Chondrocyte (in vitro differentiated cells): ENCODE measurements at regions not wholly inside any gene's neighbourhood (a gene's known extent, or its start where the extent isn't known, plus 50 kb on each side); places are given as distances from the start of the nearest gene placed in this dataset.

Experiments
- DNase-seq: peaks from one replicate; pipeline ENCODE4 v3.0.0; 2021; ENCODE audit warnings: mixed read lengths, low spot score
- H3K27ac Mint-ChIP-seq: one replicate; pipeline ENCODE4 v1.8.0; 2021; ENCODE audit warnings: mild to moderate bottlenecking, moderate library complexity, mixed read lengths; ENCODE audit not compliant: unreplicated experiment
- H3K27me3 Mint-ChIP-seq: 2 replicates; pipeline ENCODE4 v1.8.0; 2021; ENCODE audit warnings: low read depth, mixed read lengths
- H3K36me3 Mint-ChIP-seq: 2 replicates; pipeline ENCODE4 v1.8.0; 2021; ENCODE audit warnings: low read depth, mixed read lengths
- H3K4me1 Mint-ChIP-seq: 2 replicates; pipeline ENCODE4 v1.8.0; 2021; ENCODE audit warnings: low read depth, mild to moderate bottlenecking, mixed read lengths
- H3K4me3 Mint-ChIP-seq: one replicate; pipeline ENCODE4 v1.8.0; 2021; ENCODE audit warnings: mild to moderate bottlenecking, moderate library complexity, mixed read lengths; ENCODE audit not compliant: unreplicated experiment
- H3K9me3 Mint-ChIP-seq: 2 replicates; pipeline ENCODE4 v1.8.0; 2021; ENCODE audit warnings: low read depth, mixed read lengths
- CTCF ChIP-seq: fragments of 200-600 bp; sonication (generic); IDR thresholded peaks from 2 replicates; pipeline ENCODE4 v1.5.0; 2021; ENCODE audit warnings: antibody characterized with exemption, mild to moderate bottlenecking, moderate library complexity

GRCh38 chr2:176500901-176501300, 231.7 kb downstream of the MTX2 start:
- Mint-ChIP-seq H3K36me3 (no peaks in the 10 kb centered on the region), H3K4me3 (no peak overlapping the region), H3K4me1 (no peaks in the 10 kb centered on the region), H3K9me3 (no peaks in the 10 kb centered on the region), H3K27ac (no peak overlapping the region), H3K27me3 (peaks cover 40% of the 10 kb centered on the region)
- no peak for TF ChIP-seq CTCF
- DNase-seq = no peak

GRCh38 chr2:176501617-176502016, 232.4 kb downstream of the MTX2 start:
- TF ChIP-seq CTCF = no peak
- no peak overlapping the region for H3K27ac Mint-ChIP-seq
- no peak overlapping the region for H3K4me3 Mint-ChIP-seq
- no peaks in the 10 kb centered on the region for H3K4me1 Mint-ChIP-seq
- DNase-seq = no peak
- peaks cover 36% of the 10 kb centered on the region for H3K27me3 Mint-ChIP-seq
- H3K9me3 Mint-ChIP-seq = no peaks in the 10 kb centered on the region
- no peaks in the 10 kb centered on the region for H3K36me3 Mint-ChIP-seq

GRCh38 chr2:176502619-176503018, 233.4 kb downstream of the MTX2 start:
- peaks cover 36% of the 10 kb centered on the region for H3K27me3 Mint-ChIP-seq

GRCh38 chr2:176503776-176504175, 234.5 kb downstream of the MTX2 start:
- Mint-ChIP-seq H3K36me3 (no peaks in the 10 kb centered on the region), H3K4me3 (no peak overlapping the region), H3K9me3 (no peaks in the 10 kb centered on the region), H3K4me1 (no peaks in the 10 kb centered on the region), H3K27me3 (peaks cover 37% of the 10 kb centered on the region), H3K27ac (no peak overlapping the region)
- no peak for TF ChIP-seq CTCF
- no peak for DNase-seq

More at GRCh38 chr2:176502619-176503018, 233.4 kb downstream of the MTX2 start:
- Mint-ChIP-seq H3K9me3 (no peaks in the 10 kb centered on the region), H3K4me3 (no peak overlapping the region), H3K4me1 (no peaks in the 10 kb centered on the region), H3K27ac (no peak overlapping the region), H3K36me3 (no peaks in the 10 kb centered on the region)
- no peak for DNase-seq
- TF ChIP-seq CTCF = no peak

GRCh38 chr2:176504440-176504839, 235.2 kb downstream of the MTX2 start:
- Mint-ChIP-seq H3K36me3 (no peaks in the 10 kb centered on the region), H3K4me3 (no peak overlapping the region), H3K27me3 (peaks cover 36% of the 10 kb centered on the region), H3K9me3 (no peaks in the 10 kb centered on the region), H3K27ac (no peak overlapping the region), H3K4me1 (no peaks in the 10 kb centered on the region)
- DNase-seq = no peak
- TF ChIP-seq CTCF = no peak
